Glutamatergic neuron (in vitro differentiated cells): ENCODE measurements at regions not wholly inside any gene's neighbourhood (a gene's known extent, or its start where the extent isn't known, plus 50 kb on each side); places are given as distances from the start of the nearest gene placed in this dataset.
"Not testable (repeated sequence)": the region's sequence is repeated elsewhere in the genome, so short reads cannot be mapped to it uniquely, and the experiment has no call there.

Source experiments
- DNase-seq: peaks from one replicate; pipeline ENCODE4 v3.0.0; 2022
- H3K27ac Mint-ChIP-seq: one replicate; pipeline ENCODE4 v1.8.0; 2020; ENCODE audit warnings: mild to moderate bottlenecking, mixed read lengths, inconsistent platforms; ENCODE audit not compliant: unreplicated experiment
- H3K27me3 Mint-ChIP-seq: one replicate; pipeline ENCODE4 v1.8.0; 2020; ENCODE audit warnings: mild to moderate bottlenecking, moderate library complexity, mixed read lengths, inconsistent platforms; ENCODE audit not compliant: unreplicated experiment
- H3K36me3 Mint-ChIP-seq: one replicate; pipeline ENCODE4 v1.8.0; 2020; ENCODE audit warnings: mild to moderate bottlenecking, mixed read lengths, inconsistent platforms; ENCODE audit not compliant: unreplicated experiment
- H3K4me1 Mint-ChIP-seq: one replicate; pipeline ENCODE4 v1.8.0; 2020; ENCODE audit warnings: mild to moderate bottlenecking, low read depth, mixed read lengths, inconsistent platforms; ENCODE audit not compliant: unreplicated experiment
- H3K4me3 Mint-ChIP-seq: one replicate; pipeline ENCODE4 v1.8.0; 2020; ENCODE audit warnings: mild to moderate bottlenecking, mixed read lengths, inconsistent platforms; ENCODE audit not compliant: unreplicated experiment
- H3K9me3 Mint-ChIP-seq: one replicate; pipeline ENCODE4 v1.8.0; 2020; ENCODE audit warnings: mild to moderate bottlenecking, moderate library complexity, mixed read lengths, inconsistent platforms; ENCODE audit not compliant: unreplicated experiment
- CTCF ChIP-seq: fragments of 200-600 bp; sonication (generic); IDR thresholded peaks from one replicate; pipeline ENCODE4 v1.5.0; 2021; ENCODE audit not compliant: partially characterized antibody, unreplicated experiment

- Mint-ChIP-seq H3K27ac (no peak overlapping the region), H3K36me3 (no peaks in the 10 kb centered on the region), H3K9me3 (no peaks in the 10 kb centered on the region), H3K4me1 (no peaks in the 10 kb centered on the region), H3K4me3 (no peak overlapping the region), H3K27me3 (no peaks in the 10 kb centered on the region)
- TF ChIP-seq CTCF: no peak
- DNase-seq: no peak
Observed at GRCh38 chr1:172790245-172790644, 131.3 kb downstream of the FASLG start.

GRCh38 chr1:172793823-172794222 lies 134.9 kb downstream of the FASLG start:
- H3K4me3 Mint-ChIP-seq: no peak overlapping the region
- no peak for TF ChIP-seq CTCF
- no peaks in the 10 kb centered on the region for H3K4me1 Mint-ChIP-seq
- no peak for DNase-seq
- H3K27me3 Mint-ChIP-seq: no peaks in the 10 kb centered on the region
- no peak overlapping the region for H3K27ac Mint-ChIP-seq
- H3K9me3 Mint-ChIP-seq: no peaks in the 10 kb centered on the region
- H3K36me3 Mint-ChIP-seq: no peaks in the 10 kb centered on the region

GRCh38 chr1:172795741-172796140 lies 136.8 kb downstream of the FASLG start:
- Mint-ChIP-seq H3K4me3 (no peak overlapping the region), H3K27me3 (no peaks in the 10 kb centered on the region), H3K27ac (no peak overlapping the region), H3K36me3 (no peaks in the 10 kb centered on the region), H3K9me3 (no peaks in the 10 kb centered on the region), H3K4me1 (no peaks in the 10 kb centered on the region)
- no peak for DNase-seq
- TF ChIP-seq CTCF: no peak

- DNase-seq, H3K9me3 Mint-ChIP-seq, H3K27ac Mint-ChIP-seq, H3K4me1 Mint-ChIP-seq, H3K4me3 Mint-ChIP-seq, H3K27me3 Mint-ChIP-seq, H3K36me3 Mint-ChIP-seq: not testable (repeated sequence)
Observed at GRCh38 chr1:172799804-172800203, 140.9 kb downstream of the FASLG start.

GRCh38 chr1:172801771-172802322 lies 142.9 kb downstream of the FASLG start:
- TF ChIP-seq CTCF: no peak
- DNase-seq: no peak
- H3K9me3 Mint-ChIP-seq: no peaks in the 10 kb centered on the region
- peaks cover 6% of the 10 kb centered on the region for H3K27me3 Mint-ChIP-seq
- H3K4me1 Mint-ChIP-seq: no peaks in the 10 kb centered on the region
- no peak overlapping the region for H3K27ac Mint-ChIP-seq
- no peak overlapping the region for H3K4me3 Mint-ChIP-seq
- no peaks in the 10 kb centered on the region for H3K36me3 Mint-ChIP-seq

- Mint-ChIP-seq H3K36me3 (no peaks in the 10 kb centered on the region), H3K4me1 (no peaks in the 10 kb centered on the region), H3K27ac (no peak overlapping the region), H3K27me3 (no peaks in the 10 kb centered on the region), H3K9me3 (no peaks in the 10 kb centered on the region), H3K4me3 (no peak overlapping the region)
- no peak for TF ChIP-seq CTCF
- DNase-seq: no peak
Observed at GRCh38 chr1:172809750-172810149, 150.8 kb downstream of the FASLG start.
